Vagina (tissue), 2 donors: ENCODE measurements at regions not wholly inside any gene's neighbourhood (a gene's known extent, or its start where the extent isn't known, plus 50 kb on each side); places are given as distances from the start of the nearest gene placed in this dataset.

Source experiments
- CTCF ChIP-seq, 3 experiments: fragments of 450-650 bp in 2 of 3; fragments of 200-600 bp in 1 of 3; sonication (generic) in 1 of 3; IDR thresholded peaks; one replicate each; pipeline ENCODE4 v1.5.1; 2017 to 2019; ENCODE audit warnings: antibody characterized with exemption in 3 of 3, mild to moderate bottlenecking in 2 of 3, moderate library complexity in 2 of 3
- POLR2AphosphoS5 ChIP-seq, 2 donors: sonication (generic); formaldehyde crosslinking; IDR thresholded peaks; one replicate each; pipeline ENCODE4 v1.9.0; 2017; ENCODE audit warnings: antibody characterized with exemption in 2 of 2, mild to moderate bottlenecking in 2 of 2, low read depth in 1 of 2; ENCODE audit not compliant: insufficient read depth in 1 of 2

GRCh38 chr18:38843291-38843690 is 1277.7 kb upstream of the CELF4 start:
- TF ChIP-seq CTCF (IDR thresholded peaks at IDR 0.05) (no peak), POLR2AphosphoS5 (IDR thresholded peaks at IDR 0.05; ENCODE audit: insufficient read depth in 1 of 2, low read depth in 1 of 2) (no peak)
